GM23248 (cell line): ENCODE measurements at regions not wholly inside any gene's neighbourhood (a gene's known extent, or its start where the extent isn't known, plus 50 kb on each side); places are given as distances from the start of the nearest gene placed in this dataset.

Experiments used
- EZH2 ChIP-seq: fragments of 200-600 bp; sonication (generic); IDR thresholded peaks from 2 replicates; pipeline ENCODE4 v1.6.1; 2018; ENCODE audit warnings: antibody characterized with exemption, mild to moderate bottlenecking; ENCODE audit not compliant: insufficient read depth, poor library complexity, severe bottlenecking
- EZH2phosphoT487 ChIP-seq: fragments of 200-600 bp; sonication (generic); IDR thresholded peaks from 2 replicates; pipeline ENCODE4 v1.6.1; 2018; ENCODE audit warnings: antibody characterized with exemption, moderate library complexity, mild to moderate bottlenecking, low read depth; ENCODE audit not compliant: insufficient read depth

- no peak for TF ChIP-seq EZH2
- no peak for TF ChIP-seq EZH2phosphoT487
Measured at GRCh38 chr3:194072097-194072428, 63.9 kb upstream of the HES1 start.
